ENCODE measurements at regions not wholly inside any gene's neighbourhood (a gene's known extent, or its start where the extent isn't known, plus 50 kb on each side); places are given as distances from the start of the nearest gene placed in this dataset.

- TF ChIP-seq, protein P1, sequence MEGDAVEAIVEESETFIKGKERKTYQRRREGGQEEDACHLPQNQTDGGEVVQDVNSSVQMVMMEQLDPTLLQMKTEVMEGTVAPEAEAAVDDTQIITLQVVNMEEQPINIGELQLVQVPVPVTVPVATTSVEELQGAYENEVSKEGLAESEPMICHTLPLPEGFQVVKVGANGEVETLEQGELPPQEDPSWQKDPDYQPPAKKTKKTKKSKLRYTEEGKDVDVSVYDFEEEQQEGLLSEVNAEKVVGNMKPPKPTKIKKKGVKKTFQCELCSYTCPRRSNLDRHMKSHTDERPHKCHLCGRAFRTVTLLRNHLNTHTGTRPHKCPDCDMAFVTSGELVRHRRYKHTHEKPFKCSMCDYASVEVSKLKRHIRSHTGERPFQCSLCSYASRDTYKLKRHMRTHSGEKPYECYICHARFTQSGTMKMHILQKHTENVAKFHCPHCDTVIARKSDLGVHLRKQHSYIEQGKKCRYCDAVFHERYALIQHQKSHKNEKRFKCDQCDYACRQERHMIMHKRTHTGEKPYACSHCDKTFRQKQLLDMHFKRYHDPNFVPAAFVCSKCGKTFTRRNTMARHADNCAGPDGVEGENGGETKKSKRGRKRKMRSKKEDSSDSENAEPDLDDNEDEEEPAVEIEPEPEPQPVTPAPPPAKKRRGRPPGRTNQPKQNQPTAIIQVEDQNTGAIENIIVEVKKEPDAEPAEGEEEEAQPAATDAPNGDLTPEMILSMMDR (IDR thresholded peaks at IDR 0.05; ENCODE audit: low read depth, low read length), result no peak
Measured at GRCh38 chr4:188986271-188986689, 847.0 kb downstream of the TRIML1 start.

DNA sequence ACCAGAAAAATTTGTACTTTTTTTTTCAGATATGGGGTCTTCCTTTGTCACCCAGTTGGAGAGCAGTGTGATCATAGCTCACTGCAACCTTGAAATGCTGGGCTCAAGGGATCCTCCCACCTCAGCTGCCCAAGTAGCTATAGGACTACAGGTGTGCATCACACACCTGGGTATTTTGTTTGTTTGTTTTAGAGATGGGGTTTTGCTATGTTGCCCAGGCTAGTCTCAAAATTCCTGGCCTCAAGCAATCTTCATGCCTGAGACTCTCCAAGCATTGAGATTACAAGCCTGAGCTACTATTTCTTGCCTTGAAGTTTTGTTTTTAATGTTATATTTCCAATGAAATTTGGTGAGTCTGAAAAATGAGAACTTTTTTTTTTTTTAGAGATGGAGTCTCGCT, 847.8 kb downstream of the TRIML1 start:
- TF ChIP-seq, protein P1 (IDR thresholded peaks at IDR 0.05; ENCODE audit: low read depth, low read length), result no peak
- H3K4me3 ChIP-seq (ENCODE audit: low read depth, low read length), result no peak overlapping the region

More at GRCh38 chr4:188986271-188986689, 847.0 kb downstream of the TRIML1 start:
- H3K4me3 ChIP-seq (ENCODE audit: low read depth, low read length), result no peak overlapping the region

DNA sequence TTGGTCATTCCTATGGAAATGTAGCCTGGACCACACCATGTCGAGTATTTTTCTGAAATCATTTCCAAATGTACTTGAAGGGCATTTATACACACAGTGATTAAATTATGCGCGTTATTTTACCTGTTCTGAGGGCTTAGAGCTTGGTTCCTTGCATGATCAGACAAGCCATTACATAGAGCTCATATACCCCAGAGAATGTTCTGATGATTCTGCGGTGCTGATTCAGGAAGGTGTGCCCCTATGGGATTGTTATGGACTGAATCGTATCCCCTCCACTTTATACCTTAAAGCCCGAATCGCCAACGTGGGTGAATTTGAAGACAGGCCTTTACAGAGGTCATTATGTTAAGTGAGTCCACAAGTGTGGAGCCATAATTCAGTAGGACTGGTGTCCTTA, 848.9 kb downstream of the TRIML1 start:
- TF ChIP-seq, protein P1 (IDR thresholded peaks at IDR 0.05; ENCODE audit: low read depth, low read length), result no peak
- H3K4me3 ChIP-seq (ENCODE audit: low read depth, low read length), result no peak overlapping the region

- TF ChIP-seq, protein P1 (IDR thresholded peaks at IDR 0.05; ENCODE audit: low read depth, low read length), result no peak
- H3K4me3 ChIP-seq (ENCODE audit: low read depth, low read length), result no peak overlapping the region
Measured at GRCh38 chr4:188989371-188989770, 850.1 kb downstream of the TRIML1 start.

DNA sequence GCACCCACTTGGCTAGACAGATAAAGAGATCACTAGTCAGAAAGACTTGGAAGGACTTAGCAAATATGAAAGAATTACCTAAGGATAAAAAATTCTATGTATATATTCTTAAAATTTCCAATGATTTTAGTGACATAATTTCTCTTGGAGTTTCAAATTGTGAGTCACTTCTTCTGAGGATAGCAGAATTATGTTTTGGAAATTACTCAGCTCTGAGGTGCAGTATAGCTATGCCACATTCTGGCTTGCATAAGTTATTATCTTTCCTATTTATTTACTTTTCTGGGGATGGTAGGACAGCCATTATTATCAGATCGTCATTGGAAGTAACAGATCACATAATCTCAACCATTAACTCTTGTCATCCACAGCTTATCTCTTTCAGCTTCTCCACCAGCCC, 853.5 kb downstream of the TRIML1 start:
- TF ChIP-seq, protein P1 (IDR thresholded peaks at IDR 0.05; ENCODE audit: low read depth, low read length), result no peak

GRCh38 chr4:188993871-188994270, 854.6 kb downstream of the TRIML1 start:
- TF ChIP-seq, protein P1 (IDR thresholded peaks at IDR 0.05; ENCODE audit: low read depth, low read length), result no peak
- H3K4me3 ChIP-seq (ENCODE audit: low read depth, low read length), result no peak overlapping the region

More for the DNA sequence above, 853.5 kb downstream of the TRIML1 start:
- H3K4me3 ChIP-seq (ENCODE audit: low read depth, low read length), result no peak overlapping the region

GRCh38 chr4:189001283-189001970, 862.2 kb downstream of the TRIML1 start:
- TF ChIP-seq, protein P1 (IDR thresholded peaks at IDR 0.05; ENCODE audit: low read depth, low read length), result no peak
- H3K4me3 ChIP-seq (ENCODE audit: low read depth, low read length), result no peak overlapping the region

All from WI38 (cell line).